ENCODE measurements at regions not wholly inside any gene's neighbourhood (a gene's known extent, or its start where the extent isn't known, plus 50 kb on each side); places are given as distances from the start of the nearest gene placed in this dataset.

DNA sequence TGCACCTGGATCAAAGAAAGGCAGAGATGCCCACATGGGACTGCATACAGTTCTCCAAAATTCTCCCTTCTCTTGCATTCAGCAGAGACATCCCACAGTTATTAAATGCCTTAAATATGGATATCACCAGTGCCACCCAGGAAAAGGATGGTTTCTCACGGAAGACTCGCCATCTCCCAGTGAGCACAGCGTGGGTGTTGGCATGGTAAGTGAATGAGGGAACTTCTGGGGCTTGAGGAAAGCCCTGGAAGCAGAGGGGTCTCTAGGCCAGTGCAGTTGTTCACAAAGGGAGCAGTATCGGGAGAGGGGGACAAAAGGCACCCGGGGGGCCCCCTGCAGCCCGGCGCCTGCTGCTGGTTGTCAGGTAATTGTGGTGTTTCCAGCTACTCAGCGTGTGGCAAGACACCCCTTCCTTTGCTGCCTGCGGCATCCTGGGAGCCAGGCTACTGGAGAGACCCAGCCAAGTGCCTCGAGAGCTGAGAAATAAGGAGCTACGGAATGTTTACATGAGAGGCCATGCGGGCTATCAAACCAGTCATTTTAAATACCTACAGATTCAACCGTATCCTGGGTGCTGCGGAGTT, 125.4 kb downstream of the PXDC1 start:
- DNase-seq (ENCODE audit: low read depth) = no peak
- TF ChIP-seq, protein P1, sequence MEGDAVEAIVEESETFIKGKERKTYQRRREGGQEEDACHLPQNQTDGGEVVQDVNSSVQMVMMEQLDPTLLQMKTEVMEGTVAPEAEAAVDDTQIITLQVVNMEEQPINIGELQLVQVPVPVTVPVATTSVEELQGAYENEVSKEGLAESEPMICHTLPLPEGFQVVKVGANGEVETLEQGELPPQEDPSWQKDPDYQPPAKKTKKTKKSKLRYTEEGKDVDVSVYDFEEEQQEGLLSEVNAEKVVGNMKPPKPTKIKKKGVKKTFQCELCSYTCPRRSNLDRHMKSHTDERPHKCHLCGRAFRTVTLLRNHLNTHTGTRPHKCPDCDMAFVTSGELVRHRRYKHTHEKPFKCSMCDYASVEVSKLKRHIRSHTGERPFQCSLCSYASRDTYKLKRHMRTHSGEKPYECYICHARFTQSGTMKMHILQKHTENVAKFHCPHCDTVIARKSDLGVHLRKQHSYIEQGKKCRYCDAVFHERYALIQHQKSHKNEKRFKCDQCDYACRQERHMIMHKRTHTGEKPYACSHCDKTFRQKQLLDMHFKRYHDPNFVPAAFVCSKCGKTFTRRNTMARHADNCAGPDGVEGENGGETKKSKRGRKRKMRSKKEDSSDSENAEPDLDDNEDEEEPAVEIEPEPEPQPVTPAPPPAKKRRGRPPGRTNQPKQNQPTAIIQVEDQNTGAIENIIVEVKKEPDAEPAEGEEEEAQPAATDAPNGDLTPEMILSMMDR (IDR thresholded peaks at IDR 0.05; ENCODE audit: control insufficient read depth, extremely low read depth, insufficient read depth) = no peak

DNA sequence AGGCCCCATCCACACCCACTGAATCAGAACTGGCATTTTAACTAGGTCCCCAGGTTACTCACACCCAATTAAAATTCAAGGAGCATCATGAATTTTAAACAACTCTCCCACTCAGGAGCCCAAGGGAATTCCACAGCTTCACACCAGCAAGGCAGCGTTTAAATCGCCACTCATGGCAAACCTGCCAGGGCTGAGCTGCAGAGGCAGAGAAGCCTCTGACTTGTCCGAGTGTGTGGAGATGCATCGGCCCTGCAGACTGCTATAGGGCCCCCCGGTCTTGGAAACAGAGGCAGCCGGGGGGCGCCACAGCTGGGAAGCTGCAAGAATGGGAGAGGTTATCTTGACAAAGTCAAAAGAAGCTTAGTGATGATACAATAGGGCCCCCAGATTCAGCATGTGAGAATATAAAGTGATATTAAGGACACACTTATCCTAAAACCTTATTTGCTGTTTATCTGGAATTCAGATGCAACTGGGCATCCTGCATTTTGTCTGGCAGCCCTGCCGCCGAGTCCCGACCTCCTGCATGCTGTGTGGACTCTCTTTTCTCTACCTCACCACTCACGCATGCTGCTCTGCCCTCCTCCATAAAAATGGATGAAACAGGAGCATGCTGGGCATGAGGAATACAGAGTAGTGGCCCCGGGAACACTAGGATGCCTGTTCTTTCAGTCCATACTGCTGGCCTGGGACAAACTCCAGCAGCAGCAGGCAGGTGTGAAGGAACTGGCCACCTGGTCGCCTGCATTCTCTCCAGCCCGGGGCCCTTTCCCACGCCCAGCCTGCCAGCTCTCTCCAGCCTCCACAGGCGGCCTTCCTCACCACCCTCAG, 126.1 kb downstream of the PXDC1 start:
- no peak for DNase-seq (ENCODE audit: low read depth)
- no peak overlapping the region for H3K4me3 ChIP-seq (ENCODE audit: low read depth, low read length)
- TF ChIP-seq, protein P1 (IDR thresholded peaks at IDR 0.05; ENCODE audit: control insufficient read depth, extremely low read depth, insufficient read depth) = no peak

More for the DNA sequence above, 125.4 kb downstream of the PXDC1 start:
- no peak overlapping the region for H3K4me3 ChIP-seq (ENCODE audit: low read depth, low read length)

DNA sequence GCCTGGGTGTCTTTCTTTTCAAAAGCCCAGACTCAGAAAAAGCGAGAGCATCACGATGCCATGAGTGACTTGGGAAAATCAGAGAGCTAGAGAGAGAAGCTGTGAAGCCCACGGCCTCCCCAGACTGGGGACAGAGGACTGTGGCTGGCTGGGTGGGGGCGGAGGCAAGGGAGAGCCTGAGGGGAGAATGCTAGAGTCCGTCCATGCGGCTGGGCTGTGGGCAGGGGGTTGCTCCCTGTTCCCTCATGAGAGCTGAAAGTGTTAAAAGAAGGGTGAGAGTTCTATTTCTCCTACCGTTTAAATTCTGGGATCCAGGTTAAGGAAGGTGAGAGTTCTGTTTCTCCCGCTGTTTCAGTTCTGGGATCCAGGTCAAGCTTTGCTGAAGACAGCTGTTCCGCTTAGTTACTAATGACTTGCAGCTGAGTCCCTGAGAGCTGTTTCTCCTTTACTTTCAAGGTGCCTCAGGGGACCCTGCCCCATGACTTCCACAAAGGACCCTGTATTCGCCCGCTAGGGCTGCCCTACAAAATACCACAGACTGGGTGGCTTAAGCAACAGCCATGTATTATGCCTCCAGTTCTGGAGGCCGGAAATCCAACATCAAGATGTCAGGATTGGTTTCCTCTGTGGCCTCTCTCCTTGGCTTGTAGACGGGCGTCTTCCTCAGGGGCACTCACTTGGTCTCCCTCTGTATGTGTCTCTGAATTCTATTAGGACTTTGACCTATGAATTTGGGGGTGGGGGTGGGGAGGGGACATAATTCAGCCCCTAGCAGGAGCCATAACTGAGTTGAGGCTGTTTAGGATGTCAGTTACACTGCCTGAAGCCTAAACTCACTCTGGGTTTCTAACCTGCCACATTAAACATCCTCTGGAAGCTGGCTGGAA, 127.0 kb downstream of the PXDC1 start:
- DNase-seq (ENCODE audit: low read depth) = no peak
- TF ChIP-seq, protein P1 (IDR thresholded peaks at IDR 0.05; ENCODE audit: control insufficient read depth, extremely low read depth, insufficient read depth) = no peak
- H3K4me3 ChIP-seq (ENCODE audit: low read depth, low read length) = no peak overlapping the region

DNA sequence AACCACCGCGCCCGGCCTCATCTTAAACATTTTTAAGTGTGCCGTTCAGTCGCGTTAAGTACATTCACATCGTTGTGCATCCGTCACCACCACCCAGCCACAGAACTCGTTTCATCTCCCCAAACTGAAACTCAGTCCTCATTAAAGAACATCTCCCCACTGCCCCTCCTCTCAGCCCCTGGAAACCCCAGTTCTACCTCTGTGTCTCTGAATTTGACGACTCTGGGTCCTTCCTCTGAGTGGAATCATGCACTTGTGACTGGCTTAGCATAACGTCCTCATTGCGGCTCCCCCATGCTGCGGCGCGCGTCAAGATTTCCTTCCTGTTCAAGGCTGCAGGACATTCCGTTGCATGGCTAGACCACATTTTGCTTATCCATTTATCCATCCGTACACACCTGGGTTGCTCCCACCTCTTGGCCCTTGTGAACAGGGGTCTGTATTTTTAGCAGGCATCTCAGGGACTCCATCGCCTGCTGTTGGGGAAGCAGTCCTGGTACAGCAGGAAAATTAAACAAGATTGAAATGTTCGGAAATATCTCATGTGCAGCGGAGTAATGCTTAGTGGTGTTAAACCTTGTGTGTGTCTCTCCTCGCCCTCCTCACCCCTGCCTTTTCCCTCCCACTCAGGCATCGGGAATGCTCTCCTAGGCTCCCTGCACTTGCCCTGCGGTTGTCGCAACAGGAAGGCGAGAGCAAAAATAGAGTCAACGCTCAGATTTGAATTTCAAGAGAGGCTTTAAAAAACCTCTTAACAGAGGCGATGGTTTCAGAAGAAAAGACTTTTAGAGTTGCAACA, 127.9 kb downstream of the PXDC1 start:
- TF ChIP-seq, protein P1 (IDR thresholded peaks at IDR 0.05; ENCODE audit: control insufficient read depth, extremely low read depth, insufficient read depth) = no peak
- H3K4me3 ChIP-seq (ENCODE audit: low read depth, low read length) = no peak overlapping the region
- no peak for DNase-seq (ENCODE audit: low read depth)

DNA sequence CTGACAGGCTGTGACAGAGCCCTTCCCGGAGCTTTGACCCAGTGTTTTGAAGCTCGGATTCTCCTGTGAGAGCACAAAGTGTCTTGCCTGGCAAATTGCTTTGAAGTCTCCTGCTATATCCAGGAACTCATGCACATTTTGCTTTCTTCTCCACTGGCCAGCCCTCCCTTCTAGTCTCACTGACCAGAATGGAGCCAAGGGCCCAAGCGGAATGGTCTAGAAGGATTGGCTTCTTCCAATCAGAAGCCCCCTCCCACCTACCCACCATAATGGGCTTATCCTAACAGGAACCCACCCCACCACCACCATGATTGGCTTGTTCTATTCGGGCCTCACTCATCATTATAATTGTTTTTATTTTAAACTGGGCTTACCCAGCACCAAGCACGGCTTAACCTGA, 130.1 kb downstream of the PXDC1 start:
- no peak for DNase-seq (ENCODE audit: low read depth)
- H3K4me3 ChIP-seq (ENCODE audit: low read depth, low read length) = no peak overlapping the region
- TF ChIP-seq, protein P1 (IDR thresholded peaks at IDR 0.05; ENCODE audit: control insufficient read depth, extremely low read depth, insufficient read depth) = no peak

DNA sequence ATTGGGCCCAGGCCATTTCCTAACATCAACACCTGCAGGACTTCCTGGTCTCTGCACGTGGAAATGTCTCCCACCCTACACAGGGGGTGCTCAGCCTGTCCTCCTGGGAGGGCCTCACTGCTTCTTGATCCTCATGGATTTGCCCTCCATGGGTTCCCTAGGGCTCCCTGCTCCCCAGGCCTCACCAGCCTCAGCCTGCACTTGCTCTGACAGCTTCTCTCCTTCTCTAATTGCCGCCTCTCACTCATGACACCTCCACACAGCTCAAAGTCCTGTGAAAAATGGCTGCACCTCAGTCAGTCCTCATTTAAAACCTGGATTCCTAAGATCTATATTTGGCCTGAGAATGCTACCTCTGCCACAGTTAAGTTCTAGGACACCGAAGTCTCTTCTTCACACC, 130.6 kb downstream of the PXDC1 start:
- H3K4me3 ChIP-seq (ENCODE audit: low read depth, low read length) = no peak overlapping the region
- DNase-seq (ENCODE audit: low read depth) = no peak
- TF ChIP-seq, protein P1 (IDR thresholded peaks at IDR 0.05; ENCODE audit: control insufficient read depth, extremely low read depth, insufficient read depth) = no peak
